ENCODE measurements at regions not wholly inside any gene's neighbourhood (a gene's known extent, or its start where the extent isn't known, plus 50 kb on each side); places are given as distances from the start of the nearest gene placed in this dataset.
"Not testable (repeated sequence)": the region's sequence is repeated elsewhere in the genome, so short reads cannot be mapped to it uniquely, and the experiment has no call there.

DNA sequence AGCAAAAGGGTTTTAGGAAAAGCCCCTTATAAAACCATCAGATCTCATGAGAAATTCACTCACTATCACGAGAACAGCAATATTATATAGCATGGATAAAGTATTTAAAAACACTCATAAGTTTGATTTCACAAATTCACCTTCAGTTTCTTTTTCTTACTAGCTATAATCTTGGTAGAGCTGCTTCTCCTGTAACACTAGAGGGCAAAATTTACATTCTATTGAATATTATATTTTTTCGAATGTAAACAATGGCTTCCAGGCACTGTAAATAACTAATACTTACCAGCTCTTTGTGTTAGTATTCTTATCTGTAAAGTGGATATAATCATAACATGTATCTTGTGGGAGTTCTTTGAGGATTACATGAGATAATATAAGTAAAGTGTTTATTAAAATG, 259.6 kb downstream of the CCER1 start:
- TF ChIP-seq POLR2A (IDR thresholded peaks at IDR 0.05) (no peak), CTCF (IDR thresholded peaks at IDR 0.05) (peak in 2 of 6 experiments; percentile 7 to 51)
- H3K27me3 ChIP-seq, result no peaks in the 10 kb centered on the region
- DNase-seq, result no peak
- H3K36me3 ChIP-seq, result no peaks in the 10 kb centered on the region
- 57 to 75% methylated on average over 2 of the region's 2 CpGs for WGBS, 2 donors
- intact Hi-C loops (cut with DNase I), result no loop called here
- H3K27ac ChIP-seq, result no peak overlapping the region
- H3K4me3 ChIP-seq, result no peak overlapping the region
- no peaks in the 10 kb centered on the region for H3K9me3 ChIP-seq
- no peaks in the 10 kb centered on the region for H3K4me1 ChIP-seq

- 65 to 89% methylated on average over 1 of the region's 1 CpG for WGBS, 2 donors
Measured at GRCh38 chr12:90690120-90690519, 264.9 kb downstream of the CCER1 start.

DNA sequence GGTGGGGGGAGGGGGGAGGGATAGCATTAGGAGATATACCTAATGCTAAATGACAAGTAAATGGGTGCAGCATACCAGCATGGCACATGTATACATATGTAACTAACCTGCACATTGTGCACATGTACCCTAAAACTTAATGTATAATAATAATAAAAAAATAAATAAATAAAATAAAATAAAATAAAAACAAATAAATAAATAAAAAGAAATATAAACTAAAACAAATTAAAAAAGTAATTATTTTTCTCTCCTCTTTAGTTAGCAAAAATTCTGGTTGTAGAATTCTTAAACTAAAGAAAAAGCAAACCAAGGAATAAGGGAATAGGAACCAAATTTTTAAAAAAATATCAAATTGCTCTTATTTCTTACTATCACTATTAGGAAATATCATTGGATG, 267.3 kb downstream of the CCER1 start:
- DNase-seq, result not testable (repeated sequence)

More at GRCh38 chr12:90690120-90690519, 264.9 kb downstream of the CCER1 start:
- no peak overlapping the region for H3K4me3 ChIP-seq
- DNase-seq, result no peak
- no peaks in the 10 kb centered on the region for H3K27me3 ChIP-seq
- H3K9me3 ChIP-seq, result no peaks in the 10 kb centered on the region
- H3K4me1 ChIP-seq, result no peaks in the 10 kb centered on the region
- intact Hi-C loops (cut with DNase I), result no loop called here
- TF ChIP-seq CTCF (IDR thresholded peaks at IDR 0.05), result no peak
- TF ChIP-seq POLR2A (IDR thresholded peaks at IDR 0.05), result no peak
- H3K27ac ChIP-seq, result no peak overlapping the region
- no peaks in the 10 kb centered on the region for H3K36me3 ChIP-seq

GRCh38 chr12:90683871-90684270, 271.1 kb downstream of the CCER1 start:
- Histone ChIP-seq H3K4me1 (peaks cover 0 to 5% (median 0%) of the 10 kb centered on the region in 3 donors), H3K4me3 (no peak overlapping the region), H3K27me3 (no peaks in the 10 kb centered on the region), H3K27ac (no peak overlapping the region), H3K36me3 (no peaks in the 10 kb centered on the region), H3K9me3 (no peaks in the 10 kb centered on the region)
- no peak for TF ChIP-seq CTCF (IDR thresholded peaks at IDR 0.05)
- TF ChIP-seq POLR2A (IDR thresholded peaks at IDR 0.05), result no peak
- 76% methylated on average over 3 of the region's 3 CpGs for WGBS, 2 donors
- intact Hi-C loops (cut with DNase I), result no loop called here
- no peak for DNase-seq

More for the DNA sequence above, 267.3 kb downstream of the CCER1 start:
- H3K9me3 ChIP-seq; H3K4me1 ChIP-seq; H3K36me3 ChIP-seq; H3K27me3 ChIP-seq; H3K27ac ChIP-seq; H3K4me3 ChIP-seq; intact Hi-C loops (cut with DNase I): not testable (repeated sequence)

- peaks cover 0 to 5% (median 0%) of the 10 kb centered on the region in 3 donors for H3K4me1 ChIP-seq
- H3K36me3 ChIP-seq, result no peaks in the 10 kb centered on the region
- no peak for DNase-seq
- no peak for TF ChIP-seq CTCF (IDR thresholded peaks at IDR 0.05)
- no peak for TF ChIP-seq POLR2A (IDR thresholded peaks at IDR 0.05)
- no peaks in the 10 kb centered on the region for H3K27me3 ChIP-seq
- H3K4me3 ChIP-seq, result no peak overlapping the region
- no peak overlapping the region for H3K27ac ChIP-seq
- H3K9me3 ChIP-seq, result no peaks in the 10 kb centered on the region
- intact Hi-C loops (cut with DNase I), result no loop called here
- WGBS, 2 donors, result 77 to 95% methylated on average over 1 of the region's 1 CpG
Measured at GRCh38 chr12:90682398-90682797, 272.6 kb downstream of the CCER1 start.

DNA sequence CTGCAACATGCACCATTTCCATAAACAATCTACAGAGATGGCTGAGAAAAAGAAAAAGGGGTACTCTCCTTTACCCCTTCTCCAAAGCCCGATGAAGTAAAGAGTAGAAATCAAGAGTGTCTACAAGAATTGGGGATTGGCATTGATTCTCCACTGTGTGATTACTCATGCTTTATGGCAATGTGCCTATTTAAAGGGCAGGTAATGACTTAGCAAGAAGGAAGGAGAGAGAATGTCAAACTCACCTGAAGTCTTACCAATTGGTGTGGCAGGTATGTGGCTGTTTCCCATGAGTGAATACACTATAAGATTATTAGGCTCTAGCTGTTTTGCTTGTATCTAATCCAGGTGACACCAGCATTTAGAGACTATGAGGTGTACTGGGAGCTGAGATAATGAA, 275.3 kb downstream of the CCER1 start:
- no peaks in the 10 kb centered on the region for H3K9me3 ChIP-seq
- no peak overlapping the region for H3K4me3 ChIP-seq
- no peak for TF ChIP-seq POLR2A (IDR thresholded peaks at IDR 0.05)
- no peak for TF ChIP-seq CTCF (IDR thresholded peaks at IDR 0.05)
- 38 to 75% methylated on average over 1 of the region's 1 CpG for WGBS, 2 donors
- H3K27ac ChIP-seq, result no peak overlapping the region
- no peaks in the 10 kb centered on the region for H3K36me3 ChIP-seq
- intact Hi-C loops (cut with DNase I), result no loop called here
- no peaks in the 10 kb centered on the region for H3K27me3 ChIP-seq
- H3K4me1 ChIP-seq, result peaks cover 0 to 5% (median 0%) of the 10 kb centered on the region in 3 donors
- DNase-seq, result no peak
